OCI-LY1 (cell line): ENCODE measurements at regions not wholly inside any gene's neighbourhood (a gene's known extent, or its start where the extent isn't known, plus 50 kb on each side); places are given as distances from the start of the nearest gene placed in this dataset.

Source experiments
- H2AFZ ChIP-seq: fragments of 200-600 bp; sonication (generic), shearing (Covaris generic); 2 replicates; pipeline ENCODE4 v1.6.0; 2014; ENCODE audit warnings: antibody characterized with exemption, mild to moderate bottlenecking, low read length
- H3F3A ChIP-seq: fragments of 200-600 bp; sonication (generic), shearing (Covaris generic); 2 replicates; pipeline ENCODE4 v1.6.0; 2014; ENCODE audit warnings: mild to moderate bottlenecking, antibody characterized with exemption, low read length, moderate library complexity; ENCODE audit not compliant: insufficient read depth
- H3K27ac ChIP-seq: fragments of 200-600 bp; sonication (generic); 2 replicates; pipeline ENCODE4 v1.5.1; 2014; ENCODE audit warnings: low read length, mixed run types, mild to moderate bottlenecking, low read depth; ENCODE audit not compliant: poor library complexity, severe bottlenecking
- H3K27me3 ChIP-seq: fragments of 200-600 bp; sonication (generic); 2 replicates; pipeline ENCODE4 v1.6.0; 2014; ENCODE audit warnings: antibody characterized with exemption, mild to moderate bottlenecking, low read length, moderate library complexity; ENCODE audit not compliant: insufficient read depth
- H3K36me3 ChIP-seq: fragments of 200-600 bp; sonication (generic); 2 replicates; pipeline ENCODE4 v1.6.1; 2014; ENCODE audit warnings: mild to moderate bottlenecking, antibody characterized with exemption, low read length, moderate library complexity, mixed read lengths; ENCODE audit not compliant: insufficient read depth
- H3K4me1 ChIP-seq: fragments of 200-600 bp; sonication (generic); 2 replicates; pipeline ENCODE4 v1.5.1; 2014; ENCODE audit warnings: mild to moderate bottlenecking, low read length, moderate library complexity; ENCODE audit not compliant: insufficient read depth, severe bottlenecking
- H3K4me2 ChIP-seq: fragments of 200-600 bp; sonication (generic), shearing (Covaris generic); 2 replicates; pipeline ENCODE4 v1.6.1; 2014; ENCODE audit warnings: low read length
- H3K4me3 ChIP-seq: fragments of 200-600 bp; sonication (generic); 2 replicates; pipeline ENCODE4 v1.5.1; 2014; ENCODE audit warnings: low read length, low read depth, mild to moderate bottlenecking, mixed read lengths; ENCODE audit not compliant: poor library complexity, severe bottlenecking
- H3K79me2 ChIP-seq: fragments of 200-600 bp; shearing (Covaris generic); 2 replicates; pipeline ENCODE4 v1.6.1; 2016; ENCODE audit warnings: mixed run types, low read length, mixed read lengths; ENCODE audit not compliant: insufficient read depth
- H3K9ac ChIP-seq: fragments of 200-600 bp; sonication (generic), shearing (Covaris generic); 2 replicates; pipeline ENCODE4 v1.6.1; 2014; ENCODE audit warnings: mild to moderate bottlenecking, low read length, mixed read lengths
- H3K9me2 ChIP-seq: fragments of 200-600 bp; sonication (generic), shearing (Covaris generic); 2 replicates; pipeline ENCODE4 v1.6.1; 2014; ENCODE audit warnings: low read depth, mild to moderate bottlenecking, low read length, mixed read lengths
- H3K9me3 ChIP-seq: fragments of 200-600 bp; shearing (Covaris generic); 2 replicates; pipeline ENCODE4 v1.6.1; 2014; ENCODE audit warnings: low read length, mixed read lengths
- H4K20me1 ChIP-seq: fragments of 200-600 bp; sonication (generic), shearing (Covaris generic); 2 replicates; pipeline ENCODE4 v1.6.0; 2016; ENCODE audit warnings: mild to moderate bottlenecking, low read length; ENCODE audit not compliant: insufficient read depth
- EZH2 ChIP-seq: fragments of 200-600 bp; sonication (generic), shearing (Covaris generic); IDR thresholded peaks from 2 replicates; pipeline ENCODE4 v1.8.0; 2017; ENCODE audit warnings: borderline replicate concordance, mixed run types, mild to moderate bottlenecking, antibody characterized with exemption, low read length, moderate library complexity, mixed read lengths
- TF ChIP-seq, protein P1 (sequence below): fragments of 200-600 bp; sonication (generic), shearing (Covaris generic); IDR thresholded peaks from 2 replicates; pipeline ENCODE4 v1.5.1; 2017; ENCODE audit warnings: mild to moderate bottlenecking, antibody characterized with exemption, low read length, moderate library complexity, mixed read lengths

GRCh38 chr2:145413261-145414030 is 893.5 kb upstream of the ZEB2 start:
- H3K9me3 ChIP-seq, result peaks cover 23% of the 10 kb centered on the region
- no peaks in the 10 kb centered on the region for H3K9me2 ChIP-seq
- peak overlapping the region; percentile 100 for H3K27ac ChIP-seq
- H3K79me2 ChIP-seq, result no peaks in the 10 kb centered on the region
- H3K27me3 ChIP-seq, result no peaks in the 10 kb centered on the region
- H2AFZ ChIP-seq, result 0 out of 2 replicates have a peak overlapping the region, but pooled peaks have one; percentile 28
- H3F3A ChIP-seq, result 0 out of 2 replicates have a peak, but pooled peaks cover 3% of the 10 kb centered on the region
- H3K4me1 ChIP-seq, result peaks cover 45% of the 10 kb centered on the region
- H3K4me2 ChIP-seq, result peak overlapping the region; percentile 29; the same call in 1 of the 2 replicates
- H3K36me3 ChIP-seq, result peaks cover 15% of the 10 kb centered on the region
- TF ChIP-seq EZH2, result no peak
- TF ChIP-seq, protein P1, sequence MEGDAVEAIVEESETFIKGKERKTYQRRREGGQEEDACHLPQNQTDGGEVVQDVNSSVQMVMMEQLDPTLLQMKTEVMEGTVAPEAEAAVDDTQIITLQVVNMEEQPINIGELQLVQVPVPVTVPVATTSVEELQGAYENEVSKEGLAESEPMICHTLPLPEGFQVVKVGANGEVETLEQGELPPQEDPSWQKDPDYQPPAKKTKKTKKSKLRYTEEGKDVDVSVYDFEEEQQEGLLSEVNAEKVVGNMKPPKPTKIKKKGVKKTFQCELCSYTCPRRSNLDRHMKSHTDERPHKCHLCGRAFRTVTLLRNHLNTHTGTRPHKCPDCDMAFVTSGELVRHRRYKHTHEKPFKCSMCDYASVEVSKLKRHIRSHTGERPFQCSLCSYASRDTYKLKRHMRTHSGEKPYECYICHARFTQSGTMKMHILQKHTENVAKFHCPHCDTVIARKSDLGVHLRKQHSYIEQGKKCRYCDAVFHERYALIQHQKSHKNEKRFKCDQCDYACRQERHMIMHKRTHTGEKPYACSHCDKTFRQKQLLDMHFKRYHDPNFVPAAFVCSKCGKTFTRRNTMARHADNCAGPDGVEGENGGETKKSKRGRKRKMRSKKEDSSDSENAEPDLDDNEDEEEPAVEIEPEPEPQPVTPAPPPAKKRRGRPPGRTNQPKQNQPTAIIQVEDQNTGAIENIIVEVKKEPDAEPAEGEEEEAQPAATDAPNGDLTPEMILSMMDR, result no peak
- peak overlapping the region; percentile 4 for H3K4me3 ChIP-seq
- H3K9ac ChIP-seq, result peak overlapping the region; percentile 56
- no peaks in the 10 kb centered on the region for H4K20me1 ChIP-seq

DNA sequence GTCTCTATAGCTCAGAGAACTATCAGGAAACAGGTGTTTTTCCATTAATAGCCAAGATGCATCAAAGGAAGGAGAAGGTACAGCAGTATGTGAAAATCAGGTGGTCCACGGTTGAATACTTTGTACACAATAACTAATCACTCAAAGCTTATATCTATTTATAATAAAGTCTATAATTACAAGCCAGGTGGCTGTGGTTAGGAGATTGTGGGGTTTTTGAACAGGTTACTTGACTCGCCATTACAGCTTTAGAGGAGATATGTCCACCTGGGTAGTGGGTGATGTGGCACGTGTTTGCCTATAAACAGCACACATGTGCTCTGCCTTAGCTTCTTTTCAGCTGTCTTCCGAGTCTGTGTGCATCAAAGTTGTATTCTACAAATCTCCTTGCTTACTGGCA is 892.2 kb upstream of the ZEB2 start:
- 0 out of 2 replicates have a peak, but pooled peaks cover 3% of the 10 kb centered on the region for H3F3A ChIP-seq
- H3K9ac ChIP-seq, result peak overlapping the region; percentile 71
- H4K20me1 ChIP-seq, result no peaks in the 10 kb centered on the region
- peaks cover 45% of the 10 kb centered on the region for H3K4me1 ChIP-seq
- H3K79me2 ChIP-seq, result no peaks in the 10 kb centered on the region
- H3K9me2 ChIP-seq, result no peaks in the 10 kb centered on the region
- H3K4me2 ChIP-seq, result peak overlapping the region; percentile 65
- peaks cover 15% of the 10 kb centered on the region for H3K36me3 ChIP-seq
- H2AFZ ChIP-seq, result no peak overlapping the region
- peak overlapping the region; percentile 100 for H3K27ac ChIP-seq
- peaks cover 19% of the 10 kb centered on the region for H3K9me3 ChIP-seq
- TF ChIP-seq, protein P1, result no peak
- no peak for TF ChIP-seq EZH2
- no peaks in the 10 kb centered on the region for H3K27me3 ChIP-seq
- H3K4me3 ChIP-seq, result peak overlapping the region; percentile 41

DNA sequence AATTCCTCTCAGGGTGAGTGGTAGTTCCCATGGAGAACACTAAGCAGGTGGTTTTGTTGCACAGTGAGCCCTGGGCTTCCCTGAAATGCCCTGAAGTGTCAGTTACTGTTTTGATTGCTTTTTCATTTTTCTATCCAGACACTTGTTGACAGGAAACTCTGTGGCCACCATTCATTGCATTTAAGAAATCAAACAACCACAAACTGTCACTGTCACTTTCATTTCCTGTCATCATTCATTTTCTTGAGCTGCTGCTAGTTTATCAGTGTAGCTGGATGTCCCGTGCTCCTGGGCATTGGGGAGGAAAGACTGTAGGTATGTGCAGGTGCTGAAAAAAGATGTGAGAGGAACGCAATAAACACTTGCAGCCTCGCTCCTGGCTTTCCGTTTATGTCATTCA is 891.6 kb upstream of the ZEB2 start:
- Histone ChIP-seq H3K36me3 (peaks cover 15% of the 10 kb centered on the region), H3K27me3 (no peaks in the 10 kb centered on the region), H2AFZ (no peak overlapping the region), H3K4me2 (peak overlapping the region; percentile 65), H3K9ac (peak overlapping the region; percentile 71), H3K79me2 (no peaks in the 10 kb centered on the region), H3K4me3 (peak overlapping the region; percentile 41), H3K27ac (peak overlapping the region; percentile 100), H3F3A (0 out of 2 replicates have a peak, but pooled peaks cover 3% of the 10 kb centered on the region), H3K9me2 (no peaks in the 10 kb centered on the region), H3K4me1 (peaks cover 45% of the 10 kb centered on the region), H3K9me3 (peaks cover 17% of the 10 kb centered on the region), H4K20me1 (no peaks in the 10 kb centered on the region)
- TF ChIP-seq, protein P1, result no peak
- no peak for TF ChIP-seq EZH2
